Chondrocyte (in vitro differentiated cells): ENCODE measurements at regions not wholly inside any gene's neighbourhood (a gene's known extent, or its start where the extent isn't known, plus 50 kb on each side); places are given as distances from the start of the nearest gene placed in this dataset.

Experiments used
- DNase-seq: peaks from one replicate; pipeline ENCODE4 v3.0.0; 2021; ENCODE audit warnings: mixed read lengths, low spot score
- H3K27ac Mint-ChIP-seq: one replicate; pipeline ENCODE4 v1.8.0; 2021; ENCODE audit warnings: mild to moderate bottlenecking, moderate library complexity, mixed read lengths; ENCODE audit not compliant: unreplicated experiment
- H3K27me3 Mint-ChIP-seq: 2 replicates; pipeline ENCODE4 v1.8.0; 2021; ENCODE audit warnings: low read depth, mixed read lengths
- H3K36me3 Mint-ChIP-seq: 2 replicates; pipeline ENCODE4 v1.8.0; 2021; ENCODE audit warnings: low read depth, mixed read lengths
- H3K4me1 Mint-ChIP-seq: 2 replicates; pipeline ENCODE4 v1.8.0; 2021; ENCODE audit warnings: low read depth, mild to moderate bottlenecking, mixed read lengths
- H3K4me3 Mint-ChIP-seq: one replicate; pipeline ENCODE4 v1.8.0; 2021; ENCODE audit warnings: mild to moderate bottlenecking, moderate library complexity, mixed read lengths; ENCODE audit not compliant: unreplicated experiment
- H3K9me3 Mint-ChIP-seq: 2 replicates; pipeline ENCODE4 v1.8.0; 2021; ENCODE audit warnings: low read depth, mixed read lengths
- CTCF ChIP-seq: fragments of 200-600 bp; sonication (generic); IDR thresholded peaks from 2 replicates; pipeline ENCODE4 v1.5.0; 2021; ENCODE audit warnings: antibody characterized with exemption, mild to moderate bottlenecking, moderate library complexity

GRCh38 chr3:194851941-194852340, 166.3 kb downstream of the FAM43A start:
- H3K9me3 Mint-ChIP-seq, result no peaks in the 10 kb centered on the region
- DNase-seq, result no peak
- no peak overlapping the region for H3K27ac Mint-ChIP-seq
- no peak for TF ChIP-seq CTCF
- H3K4me3 Mint-ChIP-seq, result no peak overlapping the region
- H3K36me3 Mint-ChIP-seq, result no peaks in the 10 kb centered on the region
- H3K4me1 Mint-ChIP-seq, result no peaks in the 10 kb centered on the region
- no peaks in the 10 kb centered on the region for H3K27me3 Mint-ChIP-seq

GRCh38 chr3:194852345-194852744, 166.7 kb downstream of the FAM43A start:
- no peaks in the 10 kb centered on the region for H3K27me3 Mint-ChIP-seq
- DNase-seq, result no peak
- no peaks in the 10 kb centered on the region for H3K36me3 Mint-ChIP-seq
- H3K4me3 Mint-ChIP-seq, result no peak overlapping the region
- no peak overlapping the region for H3K27ac Mint-ChIP-seq
- no peaks in the 10 kb centered on the region for H3K4me1 Mint-ChIP-seq
- H3K9me3 Mint-ChIP-seq, result no peaks in the 10 kb centered on the region
- no peak for TF ChIP-seq CTCF

GRCh38 chr3:194852831-194853508, 167.3 kb downstream of the FAM43A start:
- H3K4me1 Mint-ChIP-seq, result no peaks in the 10 kb centered on the region
- H3K27ac Mint-ChIP-seq, result no peak overlapping the region
- no peak overlapping the region for H3K4me3 Mint-ChIP-seq
- TF ChIP-seq CTCF, result no peak
- no peaks in the 10 kb centered on the region for H3K36me3 Mint-ChIP-seq
- no peak for DNase-seq
- H3K9me3 Mint-ChIP-seq, result no peaks in the 10 kb centered on the region
- H3K27me3 Mint-ChIP-seq, result no peaks in the 10 kb centered on the region

- H3K9me3 Mint-ChIP-seq, result no peaks in the 10 kb centered on the region
- no peak overlapping the region for H3K27ac Mint-ChIP-seq
- H3K4me1 Mint-ChIP-seq, result no peaks in the 10 kb centered on the region
- no peak for DNase-seq
- TF ChIP-seq CTCF, result no peak
- no peaks in the 10 kb centered on the region for H3K36me3 Mint-ChIP-seq
- H3K4me3 Mint-ChIP-seq, result no peak overlapping the region
- H3K27me3 Mint-ChIP-seq, result no peaks in the 10 kb centered on the region
Measured at GRCh38 chr3:194854206-194854605, 168.5 kb downstream of the FAM43A start.

- H3K27me3 Mint-ChIP-seq, result no peaks in the 10 kb centered on the region
- no peaks in the 10 kb centered on the region for H3K36me3 Mint-ChIP-seq
- H3K9me3 Mint-ChIP-seq, result no peaks in the 10 kb centered on the region
- no peak overlapping the region for H3K4me3 Mint-ChIP-seq
- no peak for TF ChIP-seq CTCF
- no peaks in the 10 kb centered on the region for H3K4me1 Mint-ChIP-seq
- H3K27ac Mint-ChIP-seq, result no peak overlapping the region
- DNase-seq, result no peak
Measured at GRCh38 chr3:194854659-194855390, 169.1 kb downstream of the FAM43A start.
